GM18951 (cell line): ENCODE measurements at regions not wholly inside any gene's neighbourhood (a gene's known extent, or its start where the extent isn't known, plus 50 kb on each side); places are given as distances from the start of the nearest gene placed in this dataset.

Experiments used
- POLR2A ChIP-seq: IDR thresholded peaks from 4 replicates; pipeline ENCODE4 v1.6.1; 2011; ENCODE audit warnings: mild to moderate bottlenecking; ENCODE audit not compliant: insufficient read length, insufficient read depth; ENCODE audit errors: extremely low read depth
- in situ Hi-C: fragments of 300-500 bp; cut with MboI; formaldehyde crosslinking; loops from one replicate; pipeline ENCODE4 v1.12.0; 2022; ENCODE audit warnings: low sequenced_read_pairs, mixed read lengths, inconsistent platforms; ENCODE audit not compliant: unreplicated experiment

GRCh38 chr20:18977441-18977840 lies 163.9 kb downstream of the SCP2D1 start:
- TF ChIP-seq POLR2A: no peak
- in situ Hi-C loops: no loop called here

GRCh38 chr20:18978311-18978710 lies 164.7 kb downstream of the SCP2D1 start:
- in situ Hi-C loops: no loop called here
- TF ChIP-seq POLR2A: no peak

- in situ Hi-C loops: no loop called here
- no peak for TF ChIP-seq POLR2A
Measured at GRCh38 chr20:18979132-18979531, 165.5 kb downstream of the SCP2D1 start.

GRCh38 chr20:18981962-18982539 lies 168.5 kb downstream of the SCP2D1 start:
- in situ Hi-C loops: no loop called here
- TF ChIP-seq POLR2A: no peak

- TF ChIP-seq POLR2A: no peak
- in situ Hi-C loops: no loop called here
Measured at GRCh38 chr20:18983796-18984195, 170.2 kb downstream of the SCP2D1 start.

- TF ChIP-seq POLR2A: no peak
- in situ Hi-C loops: no loop called here
Measured at GRCh38 chr20:18984238-18985200, 170.9 kb downstream of the SCP2D1 start.

- no peak for TF ChIP-seq POLR2A
- in situ Hi-C loops: no loop called here
Measured at GRCh38 chr20:18985551-18985950, 172.0 kb downstream of the SCP2D1 start.

- TF ChIP-seq POLR2A: no peak
- in situ Hi-C loops: no loop called here
Measured at GRCh38 chr20:18986146-18986830, 172.7 kb downstream of the SCP2D1 start.

- in situ Hi-C loops: no loop called here
- no peak for TF ChIP-seq POLR2A
Measured at GRCh38 chr20:18986895-18987580, 173.5 kb downstream of the SCP2D1 start.

- no peak for TF ChIP-seq POLR2A
- in situ Hi-C loops: no loop called here
Measured at GRCh38 chr20:18987781-18988360, 174.3 kb downstream of the SCP2D1 start.

- in situ Hi-C loops: no loop called here
- no peak for TF ChIP-seq POLR2A
Measured at GRCh38 chr20:18988701-18989100, 175.1 kb downstream of the SCP2D1 start.

GRCh38 chr20:18989736-18990474 lies 176.3 kb downstream of the SCP2D1 start:
- no peak for TF ChIP-seq POLR2A
- in situ Hi-C loops: no loop called here

- in situ Hi-C loops: no loop called here
- TF ChIP-seq POLR2A: no peak
Measured at GRCh38 chr20:18991012-18991411, 177.4 kb downstream of the SCP2D1 start.
